A549 (cell line): ENCODE measurements at regions not wholly inside any gene's neighbourhood (a gene's known extent, or its start where the extent isn't known, plus 50 kb on each side); places are given as distances from the start of the nearest gene placed in this dataset.

Experiments
- CTCF ChIP-seq: fragments of >200 bp; sonication (Bioruptor Twin); formaldehyde crosslinking; IDR thresholded peaks from 3 replicates; pipeline ENCODE4 v1.5.1; 2016
- KDM1A ChIP-seq: fragments of 200-600 bp; sonication (generic); IDR thresholded peaks from 2 replicates; pipeline ENCODE4 v1.6.1; 2016; ENCODE audit warnings: low read depth, mild to moderate bottlenecking
- REST ChIP-seq: fragments of 200-600 bp; sonication (generic); IDR thresholded peaks from 2 replicates; pipeline ENCODE4 v1.6.1; 2016; ENCODE audit warnings: antibody characterized with exemption, mild to moderate bottlenecking, moderate library complexity

GRCh38 chr5:5941486-5941885 is 436.9 kb downstream of the MED10 start:
- no peak for TF ChIP-seq REST
- TF ChIP-seq CTCF: no peak
- no peak for TF ChIP-seq KDM1A
